ENCODE measurements at regions not wholly inside any gene's neighbourhood (a gene's known extent, or its start where the extent isn't known, plus 50 kb on each side); places are given as distances from the start of the nearest gene placed in this dataset.

DNA sequence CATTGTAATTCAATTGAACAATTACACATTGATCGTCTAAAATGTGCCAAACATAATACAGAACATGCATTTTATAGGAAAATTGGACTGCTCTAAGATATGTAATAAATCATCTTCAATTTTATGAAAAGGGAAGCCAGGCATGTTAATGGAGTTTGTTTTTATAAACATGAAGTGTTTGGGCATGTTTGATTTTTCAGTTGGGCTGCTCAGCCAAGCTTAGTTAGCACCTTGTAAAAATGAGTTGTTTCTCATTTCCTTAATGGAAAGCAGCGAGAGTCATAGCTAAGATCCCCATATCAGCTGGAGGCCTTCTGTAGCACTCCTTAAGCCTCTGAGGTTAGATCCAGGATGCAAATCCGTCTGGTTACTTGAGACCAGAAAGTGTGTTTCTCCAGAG is 422.3 kb downstream of the SPRY2 start:
- TF ChIP-seq, protein P1, sequence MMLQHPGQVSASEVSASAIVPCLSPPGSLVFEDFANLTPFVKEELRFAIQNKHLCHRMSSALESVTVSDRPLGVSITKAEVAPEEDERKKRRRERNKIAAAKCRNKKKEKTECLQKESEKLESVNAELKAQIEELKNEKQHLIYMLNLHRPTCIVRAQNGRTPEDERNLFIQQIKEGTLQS (IDR thresholded peaks at IDR 0.05): no peak
- TF ChIP-seq CBX3 (IDR thresholded peaks at IDR 0.05; ENCODE audit: low read depth): no peak
- no peak for TF ChIP-seq SIN3A (IDR thresholded peaks at IDR 0.05; ENCODE audit: low read depth)
- TF ChIP-seq ELF1 (IDR thresholded peaks at IDR 0.05; ENCODE audit: borderline replicate concordance, low read depth): no peak
- no peak for TF ChIP-seq JUND (IDR thresholded peaks at IDR 0.05)
- TF ChIP-seq SP1 (IDR thresholded peaks at IDR 0.05; ENCODE audit: low read depth): no peak
- TF ChIP-seq CTCF (IDR thresholded peaks at IDR 0.05 in 2 of 3, conservative IDR thresholded peaks at IDR 0.05 in 1 of 3; ENCODE audit: borderline replicate concordance in 1 of 3, insufficient read depth in 1 of 3, low read depth in 2 of 3, low read length in 2 of 3): no peak
- TF ChIP-seq ZFX (IDR thresholded peaks at IDR 0.05): no peak
- no peak for TF ChIP-seq TCF7L2 (IDR thresholded peaks at IDR 0.05; ENCODE audit: borderline replicate concordance, extremely low read depth, insufficient read depth, insufficient read length)
- no peak for TF ChIP-seq SRF (IDR thresholded peaks at IDR 0.05; ENCODE audit: low read depth)
- TF ChIP-seq EZH2 (IDR thresholded peaks at IDR 0.05): no peak
- TF ChIP-seq CEBPB (IDR thresholded peaks at IDR 0.05; ENCODE audit: low read depth): no peak
- TF ChIP-seq EZH2phosphoT487 (IDR thresholded peaks at IDR 0.05; ENCODE audit: borderline replicate concordance): no peak
- no peak for TF ChIP-seq RAD21 (IDR thresholded peaks at IDR 0.05; ENCODE audit: low read depth)
- Histone ChIP-seq H3K9ac (ENCODE audit: low read length) (no peak overlapping the region), H4K20me1 (ENCODE audit: insufficient read depth) (no peaks in the 10 kb centered on the region), H3K27me3 (ENCODE audit: insufficient read depth, low read length) (no peaks in the 10 kb centered on the region), H3K27ac (ENCODE audit: low read depth, low read length) (no peak overlapping the region), H3K4me2 (ENCODE audit: low read length) (no peak overlapping the region), H3K79me2 (ENCODE audit: insufficient read depth, low read length) (no peaks in the 10 kb centered on the region), H3K4me3 (replicated peaks in 1 of 2; ENCODE audit: low read depth in 1 of 2, low read length in 2 of 2) (no peak overlapping the region), H3K9me2 (ENCODE audit: insufficient read depth) (no peaks in the 10 kb centered on the region), H2AFZ (ENCODE audit: low read depth, low read length, poor library complexity, severe bottlenecking) (no peak overlapping the region), H3K9me3 (ENCODE audit: control insufficient read depth in 1 of 2, insufficient read depth in 1 of 2, low read depth in 1 of 2, low read length in 2 of 2) (no peaks in the 10 kb centered on the region), H3K36me3 (ENCODE audit: control insufficient read depth in 1 of 2, insufficient read depth in 2 of 2, low read length in 2 of 2) (no peaks in the 10 kb centered on the region), H3K4me1 (ENCODE audit: control insufficient read depth in 1 of 2, insufficient read depth in 2 of 2, low read length in 2 of 2) (no peaks in the 10 kb centered on the region)
- intact Hi-C loops (cut with micrococcal nuclease): no loop called here
- RAD21 ChIA-PET (ENCODE audit: low non-redundant PET in 1 of 2, low total read pairs in 2 of 2, uncharacterized antibody in 2 of 2, unreplicated experiment in 2 of 2): no interaction called here
- no TSS peak for BruUV-seq (replicated peaks)
- POLR2A ChIA-PET: no interaction called here
- DNase-seq (ENCODE audit: low read depth, low spot score) (no peak), ATAC-seq (no peak)
- CTCF ChIA-PET: no interaction called here
